ENCODE measurements at regions not wholly inside any gene's neighbourhood (a gene's known extent, or its start where the extent isn't known, plus 50 kb on each side); places are given as distances from the start of the nearest gene placed in this dataset.

GRCh38 chr5:3185488-3185887 is 410.1 kb upstream of the IRX1 start:
- H3K27me3 Mint-ChIP-seq (ENCODE audit: low read depth in 3 of 3): no peaks in the 10 kb centered on the region
- no peaks in the 10 kb centered on the region for H3K4me1 Mint-ChIP-seq
- Histone ChIP-seq H3K36me3 (replicated peaks in 1 of 2; ENCODE audit: control insufficient read depth in 1 of 2, insufficient read depth in 2 of 2, low read length in 2 of 2) (no peaks in the 10 kb centered on the region), H3K4me3 (replicated peaks in 1 of 3; ENCODE audit: low read depth in 2 of 3, low read length in 3 of 3) (no peak overlapping the region), H3K27me3 (ENCODE audit: control insufficient read depth in 2 of 2, insufficient read depth in 2 of 2, low read length in 2 of 2) (no peaks in the 10 kb centered on the region), H3K9ac (ENCODE audit: insufficient read depth, low read length, poor library complexity, severe bottlenecking) (no peak overlapping the region), H4K20me1 (ENCODE audit: insufficient read depth, low read length) (no peaks in the 10 kb centered on the region), H3K27ac (ENCODE audit: low read depth in 1 of 2, low read length in 2 of 2) (no peak overlapping the region), H3K4me1 (ENCODE audit: control insufficient read depth in 1 of 2, insufficient read depth in 2 of 2, low read length in 2 of 2) (no peaks in the 10 kb centered on the region), H2AFZ (ENCODE audit: insufficient read depth, low read depth, low read length, poor library complexity, severe bottlenecking) (no peak overlapping the region), H3K79me2 (ENCODE audit: insufficient read depth, low read length) (no peaks in the 10 kb centered on the region), H3K9me3 (replicated peaks in 1 of 2; ENCODE audit: control insufficient read depth in 1 of 2, insufficient read depth in 1 of 2, low read length in 2 of 2) (no peaks in the 10 kb centered on the region), H3K4me2 (replicated peaks; ENCODE audit: extremely low read depth, low read length, poor library complexity, severe bottlenecking) (no peak overlapping the region)
- H3K4me3 Mint-ChIP-seq: no peak overlapping the region
- intact Hi-C loops (cut with micrococcal nuclease): no loop called here
- DNase-seq: no peak
- peaks cover 0 to 2% (median 0%) of the 10 kb centered on the region in 7 donors for H3K9me3 Mint-ChIP-seq
- TF ChIP-seq CTCF (IDR thresholded peaks at IDR 0.05): no peak
- H3K27ac Mint-ChIP-seq: no peak overlapping the region
- WGBS (ENCODE audit: insufficient coverage): 67% methylated on average over 3 of the region's 12 CpGs
- H3K36me3 Mint-ChIP-seq: no peaks in the 10 kb centered on the region

DNA sequence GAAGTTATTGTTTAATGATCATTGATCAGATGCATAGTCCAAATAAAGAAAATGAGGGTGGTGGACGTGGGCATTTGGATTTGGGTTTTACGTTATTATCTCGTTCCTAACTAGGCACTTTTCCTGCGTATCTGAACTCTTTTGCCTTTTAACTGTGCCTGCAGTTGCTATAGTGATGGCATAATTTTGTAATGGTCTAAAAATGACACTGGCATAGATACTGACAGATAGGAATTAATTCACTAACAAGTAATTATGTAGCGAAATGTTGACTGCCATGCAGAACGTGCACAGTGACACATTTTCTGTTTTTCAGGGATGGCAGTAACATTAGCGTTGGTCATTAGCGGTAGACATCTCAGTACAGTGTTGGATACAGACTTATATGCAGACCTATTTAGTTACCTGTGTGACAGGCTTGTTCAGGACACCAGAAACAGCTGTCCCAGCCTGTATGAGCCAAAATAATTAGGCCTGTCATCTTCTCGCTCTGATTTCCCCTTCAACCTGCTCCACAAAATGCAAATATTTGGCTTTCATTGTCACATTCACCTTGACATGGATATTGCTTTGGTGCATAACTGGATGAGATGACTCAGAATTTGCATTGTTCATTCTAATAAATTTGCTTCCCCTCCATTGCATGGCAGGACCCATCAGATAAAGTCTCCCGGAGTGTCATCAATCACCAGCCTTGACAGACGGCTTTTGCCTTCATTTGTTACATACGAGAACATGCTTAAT is 413.3 kb upstream of the IRX1 start:
- Histone ChIP-seq H3K79me2 (ENCODE audit: insufficient read depth, low read length) (no peaks in the 10 kb centered on the region), H2AFZ (ENCODE audit: insufficient read depth, low read depth, low read length, poor library complexity, severe bottlenecking) (no peak overlapping the region), H3K9ac (ENCODE audit: insufficient read depth, low read length, poor library complexity, severe bottlenecking) (no peak overlapping the region), H3K27ac (ENCODE audit: low read depth in 1 of 2, low read length in 2 of 2) (no peak overlapping the region), H3K27me3 (ENCODE audit: control insufficient read depth in 2 of 2, insufficient read depth in 2 of 2, low read length in 2 of 2) (no peaks in the 10 kb centered on the region), H3K9me3 (replicated peaks in 1 of 2; ENCODE audit: control insufficient read depth in 1 of 2, insufficient read depth in 1 of 2, low read length in 2 of 2) (no peaks in the 10 kb centered on the region), H4K20me1 (ENCODE audit: insufficient read depth, low read length) (no peaks in the 10 kb centered on the region), H3K4me2 (replicated peaks; ENCODE audit: extremely low read depth, low read length, poor library complexity, severe bottlenecking) (no peak overlapping the region), H3K4me1 (ENCODE audit: control insufficient read depth in 1 of 2, insufficient read depth in 2 of 2, low read length in 2 of 2) (no peaks in the 10 kb centered on the region), H3K36me3 (replicated peaks in 1 of 2; ENCODE audit: control insufficient read depth in 1 of 2, insufficient read depth in 2 of 2, low read length in 2 of 2) (no peaks in the 10 kb centered on the region), H3K4me3 (replicated peaks in 1 of 3; ENCODE audit: low read depth in 2 of 3, low read length in 3 of 3) (no peak overlapping the region)
- TF ChIP-seq CTCF (IDR thresholded peaks at IDR 0.05): no peak
- intact Hi-C loops (cut with micrococcal nuclease): no loop called here
- Mint-ChIP-seq H3K36me3 (no peaks in the 10 kb centered on the region), H3K27me3 (ENCODE audit: low read depth in 3 of 3) (peaks cover 0 to 2% (median 0%) of the 10 kb centered on the region in 3 donors), H3K27ac (no peak overlapping the region), H3K9me3 (peaks cover 0 to 8% (median 0%) of the 10 kb centered on the region in 7 donors), H3K4me1 (no peaks in the 10 kb centered on the region), H3K4me3 (no peak overlapping the region)
- 90% methylated on average over 7 of the region's 12 CpGs for WGBS (ENCODE audit: insufficient coverage)
- DNase-seq: no peak
